ENCODE measurements at regions not wholly inside any gene's neighbourhood (a gene's known extent, or its start where the extent isn't known, plus 50 kb on each side); places are given as distances from the start of the nearest gene placed in this dataset.
A peak's percentile ranks its signal among the peaks of the same experiment; 100 is the strongest.

DNA sequence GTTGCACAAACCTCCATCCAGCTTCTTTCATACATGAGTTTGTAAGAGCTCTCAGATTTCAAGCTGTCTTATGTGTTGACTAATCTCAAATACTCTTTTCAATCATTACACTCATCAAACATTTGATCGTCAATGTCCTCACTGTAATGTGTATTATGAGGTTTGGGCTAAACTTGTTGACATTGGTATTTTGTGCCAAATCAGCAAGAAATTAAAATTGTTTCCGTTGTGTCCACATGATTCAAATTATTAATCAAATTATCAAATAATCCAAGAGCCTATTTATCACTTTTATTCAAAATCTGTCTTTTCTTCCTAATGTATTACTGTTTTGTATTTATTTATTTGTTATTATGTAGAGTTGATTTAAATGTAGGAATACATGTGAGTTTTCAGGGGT lies 283.4 kb downstream of the GAS1 start:
- Histone ChIP-seq H3K27me3 (ENCODE audit: control insufficient read depth in 2 of 2, insufficient read depth in 2 of 2, low read length in 2 of 2) (no peaks in the 10 kb centered on the region), H4K20me1 (ENCODE audit: insufficient read depth, low read length) (no peaks in the 10 kb centered on the region), H3K4me2 (replicated peaks; ENCODE audit: extremely low read depth, low read length, poor library complexity, severe bottlenecking) (no peak overlapping the region), H2AFZ (ENCODE audit: insufficient read depth, low read depth, low read length, poor library complexity, severe bottlenecking) (no peak overlapping the region), H3K4me1 (ENCODE audit: control insufficient read depth in 1 of 2, insufficient read depth in 2 of 2, low read length in 2 of 2) (no peaks in the 10 kb centered on the region), H3K27ac (ENCODE audit: low read depth in 1 of 2, low read length in 2 of 2) (no peak overlapping the region), H3K4me3 (replicated peaks in 1 of 3; ENCODE audit: low read depth in 2 of 3, low read length in 3 of 3) (no peak overlapping the region), H3K9me3 (replicated peaks in 1 of 2; ENCODE audit: control insufficient read depth in 1 of 2, insufficient read depth in 1 of 2, low read length in 2 of 2) (peaks cover 0 to 5% of the 10 kb centered on the region in 2 donors), H3K79me2 (ENCODE audit: insufficient read depth, low read length) (no peaks in the 10 kb centered on the region), H3K36me3 (replicated peaks in 1 of 2; ENCODE audit: control insufficient read depth in 1 of 2, insufficient read depth in 2 of 2, low read length in 2 of 2) (no peaks in the 10 kb centered on the region), H3K9ac (ENCODE audit: insufficient read depth, low read length, poor library complexity, severe bottlenecking) (no peak overlapping the region)
- no CpG with 5 or more reads among the region's 2 CpGs for WGBS (ENCODE audit: insufficient coverage)
- no peak for DNase-seq
- H3K27me3 Mint-ChIP-seq (ENCODE audit: low read depth in 3 of 3) = peaks cover 0 to 5% (median 3%) of the 10 kb centered on the region in 3 donors
- intact Hi-C loops (cut with micrococcal nuclease) = no loop called here
- no peak for TF ChIP-seq CTCF (IDR thresholded peaks at IDR 0.05)
- H3K27ac Mint-ChIP-seq = no peak overlapping the region
- H3K9me3 Mint-ChIP-seq = peaks cover 0 to 11% (median 4%) of the 10 kb centered on the region in 7 donors
- no peak overlapping the region for H3K4me3 Mint-ChIP-seq
- H3K36me3 Mint-ChIP-seq = no peaks in the 10 kb centered on the region
- no peaks in the 10 kb centered on the region for H3K4me1 Mint-ChIP-seq

- Histone ChIP-seq H3K4me3 (replicated peaks in 1 of 3; ENCODE audit: low read depth in 2 of 3, low read length in 3 of 3) (no peak overlapping the region), H3K4me2 (replicated peaks; ENCODE audit: extremely low read depth, low read length, poor library complexity, severe bottlenecking) (no peak overlapping the region), H3K36me3 (replicated peaks in 1 of 2; ENCODE audit: control insufficient read depth in 1 of 2, insufficient read depth in 2 of 2, low read length in 2 of 2) (no peaks in the 10 kb centered on the region), H3K9me3 (replicated peaks in 1 of 2; ENCODE audit: control insufficient read depth in 1 of 2, insufficient read depth in 1 of 2, low read length in 2 of 2) (peaks cover 0 to 5% of the 10 kb centered on the region in 2 donors), H3K9ac (ENCODE audit: insufficient read depth, low read length, poor library complexity, severe bottlenecking) (no peak overlapping the region), H3K27ac (ENCODE audit: low read depth in 1 of 2, low read length in 2 of 2) (no peak overlapping the region), H4K20me1 (ENCODE audit: insufficient read depth, low read length) (no peaks in the 10 kb centered on the region), H3K4me1 (ENCODE audit: control insufficient read depth in 1 of 2, insufficient read depth in 2 of 2, low read length in 2 of 2) (no peaks in the 10 kb centered on the region), H3K79me2 (ENCODE audit: insufficient read depth, low read length) (no peaks in the 10 kb centered on the region), H3K27me3 (ENCODE audit: control insufficient read depth in 2 of 2, insufficient read depth in 2 of 2, low read length in 2 of 2) (no peaks in the 10 kb centered on the region), H2AFZ (ENCODE audit: insufficient read depth, low read depth, low read length, poor library complexity, severe bottlenecking) (no peak overlapping the region)
- H3K9me3 Mint-ChIP-seq = peaks cover 0 to 12% (median 4%) of the 10 kb centered on the region in 7 donors
- no peaks in the 10 kb centered on the region for H3K36me3 Mint-ChIP-seq
- DNase-seq = no peak
- no peaks in the 10 kb centered on the region for H3K4me1 Mint-ChIP-seq
- peak overlapping the region in 1 of 7 donors; percentile 56 for H3K27ac Mint-ChIP-seq
- no CpG with 5 or more reads among the region's 2 CpGs for WGBS (ENCODE audit: insufficient coverage)
- peaks cover 0 to 5% (median 1%) of the 10 kb centered on the region in 3 donors for H3K27me3 Mint-ChIP-seq (ENCODE audit: low read depth in 3 of 3)
- no peak overlapping the region for H3K4me3 Mint-ChIP-seq
- intact Hi-C loops (cut with micrococcal nuclease) = no loop called here
- TF ChIP-seq CTCF (IDR thresholded peaks at IDR 0.05) = no peak
Observed at GRCh38 chr9:86662890-86663468, 284.3 kb downstream of the GAS1 start.

Measured in CD14-positive monocyte (primary cell).